ENCODE measurements at regions not wholly inside any gene's neighbourhood (a gene's known extent, or its start where the extent isn't known, plus 50 kb on each side); places are given as distances from the start of the nearest gene placed in this dataset.

- Histone ChIP-seq H4K20me1 (ENCODE audit: low read depth) (no peaks in the 10 kb centered on the region), H2AFZ (replicated peaks) (no peak overlapping the region), H3K27me3 (no peaks in the 10 kb centered on the region), H3K79me2 (ENCODE audit: low read depth) (no peaks in the 10 kb centered on the region), H3K9me3 (ENCODE audit: low read depth) (no peaks in the 10 kb centered on the region), H3K4me3 (no peak overlapping the region), H3K36me3 (no peaks in the 10 kb centered on the region), H3F3A (ENCODE audit: low read depth) (no peaks in the 10 kb centered on the region), H3K4me1 (no peaks in the 10 kb centered on the region), H3K27ac (no peak overlapping the region), H3K9ac (no peak overlapping the region), H3K4me2 (no peak overlapping the region)
- Mint-ChIP-seq H3K27me3 (ENCODE audit: insufficient read depth, low read depth) (no peaks in the 10 kb centered on the region), H3K4me1 (no peaks in the 10 kb centered on the region), H3K36me3 (no peaks in the 10 kb centered on the region), H3K27ac (no peak overlapping the region), H3K4me3 (no peak overlapping the region), H3K9me3 (no peaks in the 10 kb centered on the region)
- no peak for TF ChIP-seq EZH2 (IDR thresholded peaks at IDR 0.05)
- TF ChIP-seq EZH2phosphoT487 (IDR thresholded peaks at IDR 0.05) = no peak
- TF ChIP-seq CTCF (IDR thresholded peaks at IDR 0.05) = no peak
- no peak for DNase-seq (ENCODE audit: low spot score)
Observed at GRCh38 chr10:8987712-8988111, 933.2 kb downstream of the GATA3 start.

GRCh38 chr10:8990280-8990987 is 935.9 kb downstream of the GATA3 start:
- H3K27ac Mint-ChIP-seq = no peak overlapping the region
- no peaks in the 10 kb centered on the region for H3K9me3 Mint-ChIP-seq
- Histone ChIP-seq H3K79me2 (ENCODE audit: low read depth) (no peaks in the 10 kb centered on the region), H3K9me3 (ENCODE audit: low read depth) (no peaks in the 10 kb centered on the region), H3F3A (ENCODE audit: low read depth) (no peaks in the 10 kb centered on the region), H3K4me3 (no peak overlapping the region), H3K36me3 (no peaks in the 10 kb centered on the region), H3K27me3 (no peaks in the 10 kb centered on the region), H3K9ac (no peak overlapping the region), H3K4me2 (no peak overlapping the region), H2AFZ (replicated peaks) (no peak overlapping the region), H3K27ac (no peak overlapping the region), H4K20me1 (ENCODE audit: low read depth) (no peaks in the 10 kb centered on the region), H3K4me1 (no peaks in the 10 kb centered on the region)
- no peak for DNase-seq (ENCODE audit: low spot score)
- H3K36me3 Mint-ChIP-seq = no peaks in the 10 kb centered on the region
- no peak overlapping the region for H3K4me3 Mint-ChIP-seq
- TF ChIP-seq EZH2 (IDR thresholded peaks at IDR 0.05) (no peak), CTCF (IDR thresholded peaks at IDR 0.05) (no peak), EZH2phosphoT487 (IDR thresholded peaks at IDR 0.05) (no peak)
- no peaks in the 10 kb centered on the region for H3K4me1 Mint-ChIP-seq
- H3K27me3 Mint-ChIP-seq (ENCODE audit: insufficient read depth, low read depth) = no peaks in the 10 kb centered on the region

- TF ChIP-seq EZH2phosphoT487 (IDR thresholded peaks at IDR 0.05) = no peak
- no peak for TF ChIP-seq CTCF (IDR thresholded peaks at IDR 0.05)
- TF ChIP-seq EZH2 (IDR thresholded peaks at IDR 0.05) = no peak
- no peak overlapping the region for H2AFZ ChIP-seq (replicated peaks)
- H3K4me1 ChIP-seq = no peaks in the 10 kb centered on the region
- no peak for DNase-seq (ENCODE audit: low spot score)
- H3K27ac Mint-ChIP-seq = no peak overlapping the region
- no peak overlapping the region for H3K27ac ChIP-seq
- no peaks in the 10 kb centered on the region for H3K9me3 Mint-ChIP-seq
- no peaks in the 10 kb centered on the region for H3K9me3 ChIP-seq (ENCODE audit: low read depth)
- no peaks in the 10 kb centered on the region for H4K20me1 ChIP-seq (ENCODE audit: low read depth)
- no peak overlapping the region for H3K9ac ChIP-seq
- H3K36me3 ChIP-seq = no peaks in the 10 kb centered on the region
- no peak overlapping the region for H3K4me3 ChIP-seq
- no peaks in the 10 kb centered on the region for H3K79me2 ChIP-seq (ENCODE audit: low read depth)
- no peaks in the 10 kb centered on the region for H3K27me3 ChIP-seq
- no peaks in the 10 kb centered on the region for H3K27me3 Mint-ChIP-seq (ENCODE audit: insufficient read depth, low read depth)
- no peaks in the 10 kb centered on the region for H3F3A ChIP-seq (ENCODE audit: low read depth)
- H3K4me2 ChIP-seq = no peak overlapping the region
- no peaks in the 10 kb centered on the region for H3K4me1 Mint-ChIP-seq
- H3K4me3 Mint-ChIP-seq = no peak overlapping the region
- no peaks in the 10 kb centered on the region for H3K36me3 Mint-ChIP-seq
Observed at GRCh38 chr10:8992009-8992408, 937.5 kb downstream of the GATA3 start.

Data from neural progenitor cell (in vitro differentiated cells).